H1 (cell line): ENCODE measurements at regions not wholly inside any gene's neighbourhood (a gene's known extent, or its start where the extent isn't known, plus 50 kb on each side); places are given as distances from the start of the nearest gene placed in this dataset.

ENCODE experiments used
- CTCF ChIA-PET: fragments of 300-600 bp; sonication (Branson Sonifier 250); formaldehyde crosslinking; loops from one replicate; lab custom pipeline; 2021; ENCODE audit not compliant: partially characterized antibody; lab: Charles Lee
- POLR2A ChIA-PET: fragments of 300-600 bp; sonication (Branson Sonifier 250); formaldehyde crosslinking; loops from one replicate; lab custom pipeline; 2021; ENCODE audit warnings: inconsistent platforms; ENCODE audit not compliant: partially characterized antibody; lab: Charles Lee
- DNase-seq, 2 experiments: peaks; one replicate each; pipeline versions ENCODE4 v3.0.0 to v3.0.0-alpha.2; 2010 to 2022; ENCODE audit warnings: low spot score in 2 of 2, low read depth in 1 of 2, mixed read lengths in 1 of 2
- FAIRE-seq: peaks from 2 replicates; lab custom pipeline; 2011; peaks lifted over from hg19 to GRCh38; lab: Jason Lieb, UNC
- H2AFZ ChIP-seq: 2 replicates; pipeline ENCODE4 v1.8.1; 2012; ENCODE audit warnings: low read length, inconsistent platforms
- H2AK5ac ChIP-seq: 2 replicates; pipeline ENCODE4 v1.6.1; 2013; ENCODE audit warnings: low read depth, low read length
- H2BK120ac ChIP-seq: replicated peaks from 2 replicates; pipeline ENCODE3; 2013; ENCODE audit warnings: low read depth, low read length, inconsistent platforms
- H2BK12ac ChIP-seq: 2 replicates; pipeline ENCODE4 v1.6.1; 2013; ENCODE audit warnings: low read depth, low read length
- H2BK15ac ChIP-seq: 2 replicates; pipeline ENCODE4 v1.6.1; 2013; ENCODE audit warnings: low read length
- H2BK20ac ChIP-seq: 2 replicates; pipeline ENCODE4 v1.6.1; 2013; ENCODE audit warnings: low read length
- H2BK5ac ChIP-seq: 2 replicates; pipeline ENCODE4 v1.6.1; 2013; ENCODE audit warnings: low read depth, low read length
- H3K14ac ChIP-seq: 2 replicates; pipeline ENCODE4 v1.6.1; 2013; ENCODE audit warnings: inconsistent platforms; ENCODE audit not compliant: insufficient read length
- H3K18ac ChIP-seq: 2 replicates; pipeline ENCODE4 v1.6.1; 2013; ENCODE audit warnings: low read length; ENCODE audit errors: extremely low read depth
- H3K23ac ChIP-seq: 2 replicates; pipeline ENCODE4 v1.6.1; 2013; ENCODE audit warnings: inconsistent platforms; ENCODE audit not compliant: insufficient read length
- H3K23me2 ChIP-seq: 2 replicates; pipeline ENCODE4 v1.6.1; 2013; ENCODE audit warnings: low read depth, low read length
- H3K27ac ChIP-seq: 2 replicates; pipeline ENCODE4 v1.6.1; 2011; ENCODE audit warnings: low read depth, low read length, inconsistent platforms
- H3K27me3 ChIP-seq, 4 experiments: replicated peaks in 1 of 4; 1 replicate in 1 of 4; 2 replicates in 3 of 4; pipeline versions ENCODE4 v1.6.1 to v1.8.1; 2011 to 2013; ENCODE audit warnings: low read length in 3 of 4, mild to moderate bottlenecking in 3 of 4, inconsistent platforms in 2 of 4, mixed read lengths in 2 of 4, moderate library complexity in 1 of 4; ENCODE audit not compliant: control insufficient read depth in 3 of 4, insufficient read depth in 3 of 4; ENCODE audit errors: extremely low read depth in 1 of 4
- H3K36me3 ChIP-seq, 4 experiments: 2 replicates each; pipeline versions ENCODE4 v1.6.1 to v1.8.1; 2011 to 2013; ENCODE audit warnings: mild to moderate bottlenecking in 4 of 4, low read length in 3 of 4, moderate library complexity in 2 of 4, control low read depth in 1 of 4, inconsistent platforms in 1 of 4; ENCODE audit not compliant: insufficient read depth in 4 of 4, control insufficient read depth in 2 of 4
- H3K4ac ChIP-seq: replicated peaks from 2 replicates; pipeline ENCODE3; 2013; ENCODE audit warnings: low read length, low read depth, mixed read lengths, inconsistent platforms; ENCODE audit not compliant: insufficient read length
- H3K4me1 ChIP-seq, 4 experiments: replicated peaks in 1 of 4; 1 replicate in 1 of 4; 2 replicates in 3 of 4; pipeline versions ENCODE4 v1.6.1 to v1.8.1; 2011 to 2013; ENCODE audit warnings: low read length in 3 of 4, inconsistent platforms in 2 of 4, mixed read lengths in 1 of 4; ENCODE audit not compliant: insufficient read depth in 4 of 4, control insufficient read depth in 3 of 4
- H3K4me2 ChIP-seq, 2 experiments: 2 replicates each; pipeline versions ENCODE4 v1.6.1 to v1.8.1; 2011 to 2013; ENCODE audit warnings: low read depth in 2 of 2, low read length in 2 of 2, control low read depth in 1 of 2, inconsistent platforms in 1 of 2, mild to moderate bottlenecking in 1 of 2; ENCODE audit not compliant: insufficient read depth in 1 of 2
- H3K4me3 ChIP-seq, 4 experiments: fragments of 200-600, 300-600 bp in 1 of 4; sonication (generic), shearing (Covaris generic), sonication (Bioruptor Twin) in 1 of 4; 2 replicates each; pipeline versions ENCODE4 v1.5.1 to v1.8.1; 2011 to 2016; ENCODE audit warnings: low read length in 4 of 4, low read depth in 3 of 4, control low read depth in 2 of 4, inconsistent platforms in 2 of 4, mild to moderate bottlenecking in 2 of 4, mixed read lengths in 1 of 4, moderate library complexity in 1 of 4; ENCODE audit not compliant: insufficient read depth in 2 of 4; ENCODE audit errors: extremely low read depth in 1 of 4
- H3K56ac ChIP-seq: replicated peaks from 2 replicates; pipeline ENCODE3; 2013; ENCODE audit warnings: low read depth, mild to moderate bottlenecking, mixed read lengths, low read length, inconsistent platforms; ENCODE audit not compliant: insufficient read length
- H3K79me1 ChIP-seq: 2 replicates; pipeline ENCODE4 v1.6.1; 2013; ENCODE audit warnings: low read depth, low read length, control low read depth
- H3K79me2 ChIP-seq, 2 experiments: 2 replicates each; pipeline versions ENCODE4 v1.6.1 to v1.8.1; 2012 to 2013; ENCODE audit warnings: low read length in 2 of 2, mild to moderate bottlenecking in 2 of 2, inconsistent platforms in 1 of 2; ENCODE audit not compliant: insufficient read depth in 2 of 2, control insufficient read depth in 1 of 2
- H3K9ac ChIP-seq, 4 experiments: replicated peaks in 1 of 4; 1 replicate in 1 of 4; 2 replicates in 3 of 4; pipeline versions ENCODE4 v1.6.1 to v1.8.1; 2011 to 2013; ENCODE audit warnings: low read depth in 3 of 4, low read length in 3 of 4, control low read depth in 2 of 4, mild to moderate bottlenecking in 2 of 4, moderate library complexity in 2 of 4, inconsistent platforms in 1 of 4; ENCODE audit errors: extremely low read depth in 1 of 4
- H3K9me3 ChIP-seq, 2 experiments: 2 replicates each; pipeline versions ENCODE4 v1.6.1 to v1.8.1; 2012 to 2013; ENCODE audit warnings: mild to moderate bottlenecking in 2 of 2, moderate library complexity in 2 of 2, control low read depth in 1 of 2, inconsistent platforms in 1 of 2, low read depth in 1 of 2, low read length in 1 of 2, mixed read lengths in 1 of 2; ENCODE audit not compliant: insufficient read depth in 2 of 2
- H4K20me1 ChIP-seq, 2 experiments: replicated peaks in 1 of 2; 2 replicates each; pipeline versions ENCODE3 to v1.8.1; 2011 to 2013; ENCODE audit warnings: inconsistent platforms in 2 of 2, low read length in 2 of 2, mild to moderate bottlenecking in 1 of 2; ENCODE audit not compliant: insufficient read depth in 2 of 2, control insufficient read depth in 1 of 2
- H4K5ac ChIP-seq: 2 replicates; pipeline ENCODE4 v1.6.1; 2013; ENCODE audit warnings: low read length, low read depth, mixed read lengths, inconsistent platforms; ENCODE audit not compliant: insufficient read length
- H4K8ac ChIP-seq: 2 replicates; pipeline ENCODE4 v1.8.0; 2013; ENCODE audit warnings: mild to moderate bottlenecking, moderate library complexity, low read length, inconsistent platforms; ENCODE audit not compliant: insufficient read depth; ENCODE audit errors: extremely low read depth
- H4K91ac ChIP-seq: replicated peaks from 2 replicates; pipeline ENCODE3; 2013; ENCODE audit warnings: low read length, mixed read lengths, inconsistent platforms; ENCODE audit not compliant: insufficient read length
- CHD1 ChIP-seq: IDR thresholded peaks from 2 replicates; pipeline ENCODE4 v1.6.1; 2012; ENCODE audit warnings: low read depth, low read length, improper control_type of control experiment
- KDM4A ChIP-seq: IDR thresholded peaks from one replicate; pipeline ENCODE4 v1.7.1; 2012; ENCODE audit warnings: low read depth, mild to moderate bottlenecking, moderate library complexity, low read length, inconsistent platforms; ENCODE audit not compliant: severe bottlenecking
- NRF1 ChIP-seq: IDR thresholded peaks from 2 replicates; pipeline ENCODE4 v1.6.1; 2011; ENCODE audit warnings: mild to moderate bottlenecking, low read depth, low read length, improper control_type of control experiment
- RAD21 ChIP-seq, 2 experiments: IDR thresholded peaks in 1 of 2; conservative IDR thresholded peaks in 1 of 2; 2 replicates each; pipeline ENCODE4 v1.6.1; 2011; ENCODE audit warnings: low read depth in 2 of 2, low read length in 2 of 2, improper control_type of control experiment in 1 of 2, inconsistent platforms in 1 of 2, mild to moderate bottlenecking in 1 of 2, moderate library complexity in 1 of 2
- SP1 ChIP-seq: IDR thresholded peaks from 2 replicates; pipeline ENCODE4 v1.6.1; 2011; ENCODE audit warnings: low read depth, low read length
- TEAD4 ChIP-seq: IDR thresholded peaks from 2 replicates; pipeline ENCODE4 v1.6.1; 2012; ENCODE audit warnings: low read depth, low read length, inconsistent platforms, mixed read lengths
- WGBS, 2 experiments: shearing (Covaris generic) in 1 of 2; methylation state at CpG; one replicate each; pipeline versions ENCODE4 v1.1.6 to v1.1.7; 2013 to 2015; ENCODE audit warnings: low lambda C conversion rate in 2 of 2, mixed read lengths in 2 of 2, inconsistent platforms in 1 of 2, low coverage in 1 of 2, missing lambda C conversion rate in 1 of 2; ENCODE audit not compliant: insufficient replicate concordance in 2 of 2, insufficient coverage in 1 of 2, insufficient read length in 1 of 2; ENCODE audit errors: extremely low coverage in 1 of 2, missing lambda C conversion rate in 1 of 2; 5-methylcytosine and 5-hydroxymethylcytosine counted together

DNA sequence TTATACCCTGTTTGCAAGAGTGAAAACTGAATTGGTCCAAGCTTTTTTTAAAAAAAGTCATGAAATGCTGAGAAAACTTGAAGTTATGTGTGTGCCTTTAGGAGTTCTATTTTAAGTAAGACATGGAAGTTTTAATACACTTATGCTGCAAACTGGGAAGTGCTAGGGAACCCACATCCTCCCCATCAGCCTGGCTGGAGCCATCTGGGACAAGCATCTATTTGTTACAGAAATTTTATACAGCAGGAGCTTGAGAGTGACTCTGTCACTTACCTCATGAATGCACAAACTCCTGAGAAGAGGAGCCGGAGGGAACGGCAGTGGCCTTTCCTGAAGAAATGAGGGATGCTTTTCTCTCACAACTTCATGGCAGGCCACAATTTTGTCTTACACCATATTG is 78.2 kb upstream of the SLC44A3 start:
- no peak overlapping the region for H4K5ac ChIP-seq
- H3K79me2 ChIP-seq = no peaks in the 10 kb centered on the region
- H2BK15ac ChIP-seq = no peak overlapping the region
- H3K4ac ChIP-seq = no peak overlapping the region
- no peak overlapping the region for H2BK12ac ChIP-seq
- no peaks in the 10 kb centered on the region for H3K36me3 ChIP-seq
- H4K20me1 ChIP-seq = peaks cover 0 to 1% of the 10 kb centered on the region in 2 experiments
- H3K9ac ChIP-seq = no peak overlapping the region
- no peak overlapping the region for H4K91ac ChIP-seq
- no peak overlapping the region for H2BK20ac ChIP-seq
- CTCF ChIA-PET = no interaction called here
- H4K8ac ChIP-seq = no peak overlapping the region
- no peak overlapping the region for H3K27ac ChIP-seq
- no peak overlapping the region for H3K14ac ChIP-seq
- TF ChIP-seq SP1 (no peak), CHD1 (no peak), NRF1 (no peak), KDM4A (no peak), RAD21 (IDR thresholded peaks at IDR 0.05 in 1 of 2, conservative IDR thresholded peaks at IDR 0.05 in 1 of 2; ENCODE audit: low read depth in 2 of 2, low read length in 2 of 2) (no peak), TEAD4 (no peak)
- H2BK5ac ChIP-seq = no peak overlapping the region
- no peak for DNase-seq
- no peak overlapping the region for H3K23ac ChIP-seq
- H3K4me1 ChIP-seq = no peaks in the 10 kb centered on the region
- no peak overlapping the region for H2BK120ac ChIP-seq
- no peak overlapping the region for H3K56ac ChIP-seq
- H3K27me3 ChIP-seq = no peaks in the 10 kb centered on the region
- H3K79me1 ChIP-seq = no peaks in the 10 kb centered on the region
- 81% methylated on average over 2 of the region's 2 CpGs; no CpG with 5 or more reads in 1 of the 2 experiments for WGBS, 2 experiments
- no peak for FAIRE-seq
- no peaks in the 10 kb centered on the region for H3K23me2 ChIP-seq
- POLR2A ChIA-PET = no interaction called here
- H3K4me2 ChIP-seq = no peak overlapping the region
- no peak overlapping the region for H2AK5ac ChIP-seq
- H3K4me3 ChIP-seq = no peak overlapping the region
- H2AFZ ChIP-seq = no peak overlapping the region
- H3K9me3 ChIP-seq = no peaks in the 10 kb centered on the region
- H3K18ac ChIP-seq = no peak overlapping the region
